WI38 (cell line): ENCODE measurements at regions not wholly inside any gene's neighbourhood (a gene's known extent, or its start where the extent isn't known, plus 50 kb on each side); places are given as distances from the start of the nearest gene placed in this dataset.

ENCODE experiments used
- H3K4me3 ChIP-seq: 2 replicates; pipeline ENCODE4 v1.5.1; 2011; ENCODE audit warnings: low read depth, mild to moderate bottlenecking, control low read depth, low read length
- CTCF ChIP-seq: IDR thresholded peaks from 2 replicates; pipeline ENCODE4 v1.5.1; 2012; ENCODE audit warnings: low read depth, mild to moderate bottlenecking, control low read depth, low read length

- H3K4me3 ChIP-seq = no peak overlapping the region
- no peak for TF ChIP-seq CTCF
These were observed 134.0 kb upstream of the PHACTR1 start for GRCh38 chr6:12582421-12583110.

DNA sequence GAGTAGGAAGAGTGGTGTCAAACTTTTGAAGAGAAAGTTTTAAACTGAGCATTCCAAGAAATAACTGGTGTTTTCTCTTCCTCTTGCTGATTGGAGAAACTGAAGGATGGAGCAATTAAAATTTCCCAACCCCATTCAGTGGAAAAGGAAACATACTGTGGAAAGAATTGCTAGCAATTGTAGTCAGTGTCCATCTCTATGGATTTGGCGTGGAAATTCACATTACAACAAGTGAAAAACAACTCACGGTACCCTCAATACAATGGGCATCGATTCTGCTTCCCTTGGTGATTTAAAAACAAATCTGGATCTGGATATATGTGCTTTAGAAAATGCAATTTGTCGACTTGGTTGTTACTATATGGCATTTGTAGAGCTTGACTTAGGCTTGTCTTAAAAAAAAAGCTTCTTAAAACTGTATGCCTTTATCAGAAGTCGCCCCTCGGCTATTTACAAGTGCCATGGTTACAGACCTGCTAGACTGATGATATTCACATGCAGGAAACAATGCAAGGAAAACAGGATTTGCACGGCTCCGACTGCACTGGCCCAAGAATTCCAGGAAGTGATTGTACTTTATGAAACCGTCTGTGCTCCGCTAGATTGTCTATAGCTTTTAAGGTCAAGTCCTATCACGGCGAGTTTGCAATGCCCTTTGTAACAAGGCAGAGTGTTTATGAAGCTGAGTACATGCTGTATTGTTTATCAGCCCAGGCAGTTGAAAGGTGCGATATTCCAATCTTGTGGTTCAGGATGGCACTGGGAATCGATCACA lies 131.7 kb upstream of the PHACTR1 start:
- H3K4me3 ChIP-seq = no peak overlapping the region
- no peak for TF ChIP-seq CTCF

DNA sequence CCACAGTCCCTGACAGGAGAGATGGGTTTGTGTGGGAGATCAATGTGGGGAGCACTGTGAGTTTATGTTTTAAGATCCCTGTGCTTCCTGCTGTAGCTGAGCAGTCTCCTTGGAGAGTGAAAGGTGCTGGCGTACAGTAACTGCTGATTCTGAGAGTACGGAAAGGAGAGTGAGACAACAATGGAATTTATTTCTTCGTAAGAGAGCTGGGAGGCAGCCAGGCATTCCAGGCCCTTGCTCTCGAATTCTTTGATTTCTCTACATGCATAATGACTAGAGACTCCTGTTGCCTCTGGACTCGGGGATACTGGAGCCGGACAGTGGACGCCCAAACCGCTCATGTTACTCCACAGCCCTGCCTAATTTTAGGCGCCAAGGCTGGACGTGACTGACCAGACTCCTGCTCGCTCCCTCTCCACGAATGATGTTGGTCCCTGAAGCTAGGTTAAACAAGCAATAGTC lies 131.0 kb upstream of the PHACTR1 start:
- no peak for TF ChIP-seq CTCF
- H3K4me3 ChIP-seq = no peak overlapping the region

GRCh38 chr6:12586721-12587480 lies 129.7 kb upstream of the PHACTR1 start:
- no peak for TF ChIP-seq CTCF
- no peak overlapping the region for H3K4me3 ChIP-seq

DNA sequence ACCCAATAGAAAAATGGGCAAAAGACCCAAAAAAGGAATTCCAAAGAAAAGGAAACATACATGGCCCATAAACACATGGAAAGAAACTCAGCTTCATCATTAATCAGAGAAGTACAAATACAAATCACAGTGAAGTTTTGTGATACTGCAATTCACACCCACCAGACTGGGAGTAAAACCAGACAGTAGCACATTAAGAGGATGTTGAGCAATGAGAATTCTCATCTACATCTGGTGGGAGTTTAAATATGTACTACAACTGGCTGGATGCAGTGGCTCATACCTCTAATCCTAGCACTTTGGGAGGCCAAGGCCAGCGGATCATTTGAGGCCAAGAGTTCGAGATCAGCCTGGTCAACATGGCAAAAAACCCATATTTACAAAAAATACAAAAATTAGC lies 125.7 kb upstream of the PHACTR1 start:
- no peak overlapping the region for H3K4me3 ChIP-seq
- TF ChIP-seq CTCF = no peak

DNA sequence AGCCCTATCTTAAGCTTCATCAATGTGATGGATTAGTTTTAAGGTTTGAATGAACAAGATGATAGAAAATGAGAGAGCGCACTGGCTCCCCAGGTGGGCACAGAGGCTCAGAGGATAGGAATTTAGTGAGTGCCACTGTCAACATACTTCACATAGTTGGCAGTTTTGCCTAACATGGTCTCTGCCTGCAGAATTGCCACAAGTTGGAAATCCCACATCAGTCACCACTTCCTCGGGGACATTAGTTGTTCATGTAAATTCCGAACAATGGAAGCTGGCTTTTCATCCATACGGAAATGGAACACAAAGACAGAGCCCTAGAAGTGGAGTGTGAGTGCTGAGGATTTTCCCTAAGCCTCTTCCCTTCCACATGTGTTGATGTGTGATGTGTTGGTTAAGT lies 123.9 kb upstream of the PHACTR1 start:
- TF ChIP-seq CTCF = no peak

More for the DNA sequence above, 123.9 kb upstream of the PHACTR1 start:
- no peak overlapping the region for H3K4me3 ChIP-seq
